Stimulated activated CD8-positive, alpha-beta memory T cell treated with anti-CD3 and anti-CD28 coated beads, Interleukin-15, amount 100 ng/mL, for 1 hour (primary cell): ENCODE measurements at regions not wholly inside any gene's neighbourhood (a gene's known extent, or its start where the extent isn't known, plus 50 kb on each side); places are given as distances from the start of the nearest gene placed in this dataset.

Experiments
- DNase-seq: peaks from one replicate; pipeline ENCODE4 v3.0.0-alpha.2; 2020; ENCODE audit warnings: low read depth

DNA sequence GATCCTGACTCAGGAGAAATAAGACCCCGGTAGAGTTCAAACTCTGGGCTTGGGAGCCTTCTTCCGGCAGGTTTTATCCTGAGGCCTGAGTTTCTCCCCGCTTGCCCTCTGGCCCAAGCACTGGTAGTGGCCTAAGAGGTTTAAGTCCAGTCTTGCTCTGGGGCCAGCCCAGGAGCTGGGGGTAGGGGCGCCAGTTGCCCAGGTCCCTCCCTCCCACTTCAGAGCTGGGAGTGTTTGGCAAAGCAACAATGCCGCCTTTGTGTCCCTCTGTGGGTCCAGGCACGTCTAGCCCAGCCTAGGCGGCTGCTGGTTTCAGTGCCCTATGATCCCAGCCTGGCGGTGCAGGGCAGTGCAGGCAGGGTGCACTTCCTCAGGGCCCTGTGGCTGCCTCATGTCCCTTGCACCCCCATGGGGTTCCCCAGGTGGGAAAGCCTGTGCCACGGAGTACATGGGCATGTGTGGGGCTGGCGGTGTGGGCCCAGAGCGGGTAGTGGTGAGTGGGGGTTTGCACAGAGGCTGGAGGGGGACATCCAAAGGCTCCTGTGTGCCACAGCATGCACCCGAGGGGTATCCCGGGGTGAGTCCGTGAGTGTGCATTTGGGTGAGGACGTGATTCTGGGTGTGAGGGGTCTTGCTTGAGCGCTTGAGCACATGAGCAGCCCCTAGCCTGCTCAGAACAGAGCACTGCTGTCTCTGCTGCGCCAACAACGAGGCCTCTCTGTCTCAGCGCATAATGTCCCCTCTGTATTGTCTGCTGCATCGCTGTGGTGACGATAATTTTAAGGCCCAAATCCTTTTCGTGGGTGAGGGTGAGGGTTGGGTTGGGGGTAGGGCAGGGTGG is 61.7 kb upstream of the PSD2 start:
- DNase-seq, result no peak

DNA sequence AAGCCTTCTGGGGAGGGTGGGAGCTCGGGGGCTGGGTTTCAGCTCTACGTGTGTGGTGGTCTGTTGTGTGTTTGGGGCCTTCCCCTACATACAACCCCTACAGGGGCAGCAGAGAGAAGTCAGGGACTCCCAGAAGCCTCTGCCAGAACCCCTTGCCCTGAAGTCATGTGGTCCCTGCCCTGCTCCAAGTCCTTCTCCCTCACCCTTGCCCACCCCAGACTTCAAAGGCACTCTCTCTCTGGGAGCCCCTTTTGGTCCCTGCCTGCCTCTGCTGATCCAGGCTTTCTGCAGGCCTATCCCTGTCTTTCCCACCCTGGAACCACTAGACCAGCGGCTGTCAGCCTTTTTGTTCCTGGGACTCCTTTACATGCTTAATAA is 61.1 kb upstream of the PSD2 start:
- DNase-seq, result no peak

DNA sequence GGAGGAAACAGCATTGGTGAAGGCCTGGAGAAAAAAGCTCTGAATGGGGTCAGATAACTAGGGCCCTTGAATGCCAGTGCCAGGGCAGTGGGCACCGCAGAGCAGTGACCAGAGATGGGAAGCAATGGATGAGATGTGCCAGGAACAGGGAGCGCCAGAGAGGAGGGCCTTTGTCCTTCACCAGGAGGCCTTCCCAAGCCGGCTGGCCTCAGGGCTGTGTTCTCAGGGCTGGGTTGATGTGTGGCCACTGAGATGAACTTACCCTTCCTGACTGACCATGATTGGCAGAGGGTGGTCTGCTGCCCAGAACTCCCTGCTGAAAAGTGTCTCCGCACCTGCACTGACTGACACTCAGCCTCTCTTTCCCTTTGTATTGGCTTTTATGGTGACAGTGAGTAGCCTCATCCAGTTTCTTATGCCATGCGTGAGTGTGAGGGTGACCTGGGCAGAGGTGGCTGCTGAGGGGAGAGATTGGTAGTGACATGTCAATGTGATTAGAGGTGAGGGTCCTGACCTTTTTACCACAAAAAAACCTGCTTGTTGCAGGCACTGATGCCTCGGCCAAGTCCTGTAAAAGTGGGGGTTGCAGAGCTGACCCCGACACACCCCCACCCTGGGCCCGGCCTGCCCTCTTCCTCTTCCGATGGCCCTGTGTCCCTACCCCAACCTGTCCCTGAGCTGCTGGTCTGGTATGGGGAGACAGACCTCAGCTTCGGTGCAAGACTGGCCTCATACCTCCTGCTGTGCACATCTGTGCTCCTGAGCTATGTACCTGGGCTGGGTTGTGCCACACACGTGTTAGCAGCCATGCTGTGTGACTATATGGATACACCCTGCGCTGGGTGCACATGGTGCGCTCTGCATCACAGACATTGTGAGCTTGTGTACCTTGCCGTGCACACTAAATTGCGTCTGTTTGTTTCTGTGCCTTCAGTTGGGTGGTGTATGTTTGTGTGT is 57.1 kb upstream of the PSD2 start:
- no peak for DNase-seq

DNA sequence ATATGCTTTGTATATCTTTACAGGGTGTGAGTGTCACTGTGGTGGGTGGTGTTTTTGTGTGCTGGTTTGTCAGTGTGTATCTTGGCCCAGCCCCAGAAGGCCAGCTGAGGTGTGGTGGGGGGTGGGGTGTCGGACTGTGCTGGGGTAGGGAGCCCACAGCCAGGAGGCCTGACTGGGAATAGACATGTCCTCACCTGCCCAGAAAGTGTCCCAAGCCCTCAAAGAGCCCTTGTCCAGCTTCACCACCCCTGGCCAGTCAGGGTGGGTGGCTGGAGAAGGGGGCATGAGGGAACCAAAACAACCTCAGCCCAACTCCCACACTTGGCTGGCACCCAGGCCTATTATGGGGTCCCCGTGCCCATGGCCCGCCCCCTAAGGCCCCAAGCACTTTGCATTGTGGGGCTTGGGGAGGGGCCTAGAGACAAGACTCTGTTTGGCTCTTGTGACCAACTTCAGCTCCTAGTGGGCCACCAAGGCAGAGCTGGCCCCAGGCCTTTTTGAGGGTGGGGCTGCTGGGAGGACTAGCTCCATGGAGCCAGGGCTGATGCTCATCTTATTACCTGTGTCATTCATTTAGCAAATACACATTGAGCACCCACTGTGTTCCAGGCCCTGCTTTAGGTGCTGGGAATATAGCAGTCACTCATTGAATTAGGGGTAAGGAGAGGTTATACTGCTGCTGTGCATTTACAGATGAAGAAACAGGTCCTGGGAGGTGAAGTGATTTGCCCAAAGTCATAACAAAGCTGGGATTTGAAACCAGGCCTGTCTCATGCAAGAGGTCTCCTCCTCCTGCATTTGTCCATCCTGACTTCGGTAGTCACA is 56.2 kb upstream of the PSD2 start:
- DNase-seq, result no peak

DNA sequence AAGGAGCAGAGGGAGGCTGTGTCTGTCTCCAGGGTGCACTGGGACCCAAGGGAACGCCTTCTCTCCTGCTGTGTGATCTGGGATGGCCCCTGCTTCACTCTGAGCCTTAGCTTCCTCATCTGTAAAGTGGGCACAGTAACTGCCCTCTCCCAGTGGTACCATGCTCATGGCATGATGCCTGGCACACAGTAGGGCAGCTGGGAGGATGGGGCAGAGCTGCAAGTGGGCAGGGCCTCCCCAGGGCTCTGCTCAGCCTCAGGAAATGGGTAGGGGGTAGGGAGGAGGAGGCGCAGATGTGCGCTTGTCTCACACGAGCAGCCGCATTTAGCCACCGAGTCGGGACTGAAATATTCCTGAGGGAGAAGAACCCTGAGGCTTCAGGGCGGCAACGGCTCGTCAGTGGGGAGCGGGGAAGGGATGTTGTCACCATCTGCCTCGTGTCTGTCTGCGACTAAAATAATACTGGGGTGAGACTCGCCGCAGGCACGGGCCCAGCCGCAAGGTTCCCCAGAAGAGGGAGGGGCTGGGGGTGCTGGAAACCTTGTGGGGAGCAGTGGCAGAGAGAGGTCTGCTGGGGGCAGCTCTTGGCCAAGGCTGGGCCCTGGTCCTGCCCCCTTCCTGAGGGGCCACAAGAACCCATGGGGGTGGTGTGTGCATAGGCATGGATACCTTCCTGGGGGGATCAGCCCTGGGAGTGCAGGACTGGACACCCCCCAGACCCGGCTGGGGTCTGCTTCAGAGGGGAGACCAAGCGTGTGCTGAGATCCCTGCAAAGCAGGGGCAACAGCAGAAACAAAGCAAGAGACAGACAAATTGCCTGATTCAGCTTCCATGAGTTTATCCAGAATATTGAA is 55.2 kb upstream of the PSD2 start:
- DNase-seq, result no peak

DNA sequence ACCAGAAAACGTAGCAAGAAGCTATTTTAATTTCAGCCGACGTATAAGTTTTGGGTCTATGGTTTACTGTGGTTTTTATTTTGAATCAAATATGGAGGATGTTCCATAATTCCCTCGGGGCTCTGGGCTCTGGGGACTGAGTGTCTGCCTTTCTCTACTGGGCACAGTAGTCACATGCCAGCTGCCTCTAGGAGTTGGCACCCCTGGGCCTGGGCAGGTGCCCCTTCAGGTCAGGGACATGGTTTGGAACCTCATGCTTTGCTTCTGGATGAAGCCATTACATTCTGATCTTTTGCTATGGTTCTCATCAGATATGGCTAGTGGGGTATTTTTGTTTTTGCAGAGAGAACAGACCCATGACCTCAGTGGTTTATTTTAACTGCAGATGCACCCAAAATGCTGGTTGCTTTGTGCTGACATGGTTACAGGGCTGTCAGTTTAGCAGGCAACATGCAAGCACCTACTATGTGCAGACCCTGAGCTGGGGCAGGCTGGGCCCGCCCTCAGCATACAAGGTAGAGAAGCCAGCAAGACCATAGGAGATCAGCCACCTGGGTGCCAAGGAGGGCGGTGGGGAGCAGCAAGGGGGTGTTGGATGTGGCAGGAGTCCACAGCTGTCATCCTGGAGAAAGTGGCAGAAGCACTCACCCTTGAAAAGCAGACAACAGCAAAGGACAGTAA is 54.5 kb upstream of the PSD2 start:
- no peak for DNase-seq

DNA sequence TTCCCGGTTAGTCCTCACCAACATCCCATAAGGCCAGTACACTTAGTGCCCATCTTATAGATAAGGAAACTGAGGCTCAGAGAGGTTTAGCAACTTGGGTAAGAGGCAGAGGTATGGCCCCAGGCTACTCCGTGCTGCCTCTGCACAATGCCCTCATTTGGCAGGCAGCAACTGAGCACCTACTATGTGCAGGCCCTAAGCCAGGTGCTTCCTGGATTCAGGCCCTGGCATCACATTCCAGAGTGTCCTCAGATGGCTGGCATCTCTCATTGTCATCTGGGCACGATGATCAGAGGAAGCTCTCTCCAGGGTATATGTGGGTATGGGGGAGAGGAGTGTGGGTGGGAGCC is 53.8 kb upstream of the PSD2 start:
- DNase-seq, result no peak

DNA sequence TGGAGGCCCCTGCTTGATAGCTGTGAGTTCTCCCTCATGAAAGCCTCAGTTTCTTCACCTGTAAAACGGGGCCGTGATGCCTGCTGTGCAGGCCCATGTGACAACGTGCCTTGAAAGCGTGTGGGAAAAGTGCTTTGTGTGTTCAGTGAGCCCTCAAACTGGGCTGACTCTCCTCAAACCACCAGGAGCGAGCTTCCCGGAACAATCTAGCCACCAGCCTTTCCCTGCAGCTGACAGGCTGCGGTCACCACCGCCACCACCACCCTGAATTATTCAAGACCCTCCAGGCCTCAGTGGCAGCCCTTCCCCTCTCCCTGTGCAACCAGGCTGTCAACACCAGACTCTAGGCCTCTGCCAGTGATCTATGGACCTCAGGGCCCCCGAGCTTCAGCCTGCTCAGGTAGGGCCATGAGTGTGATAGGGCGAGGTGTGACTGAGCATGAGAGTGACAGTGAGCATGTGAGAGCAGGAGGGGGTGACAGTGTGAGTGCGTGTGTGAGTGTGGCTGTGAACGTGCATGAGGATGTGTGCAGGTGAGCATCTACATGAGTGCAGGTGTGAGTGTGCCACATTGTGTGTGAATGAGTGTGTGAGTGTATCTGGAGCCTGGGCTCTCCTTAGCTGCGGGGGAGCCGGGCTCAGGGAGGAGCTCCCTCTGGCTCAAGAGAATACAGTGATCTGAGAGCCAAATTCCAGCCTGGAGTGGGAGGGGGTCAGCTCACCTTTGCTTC is 53.3 kb upstream of the PSD2 start:
- DNase-seq, result no peak

DNA sequence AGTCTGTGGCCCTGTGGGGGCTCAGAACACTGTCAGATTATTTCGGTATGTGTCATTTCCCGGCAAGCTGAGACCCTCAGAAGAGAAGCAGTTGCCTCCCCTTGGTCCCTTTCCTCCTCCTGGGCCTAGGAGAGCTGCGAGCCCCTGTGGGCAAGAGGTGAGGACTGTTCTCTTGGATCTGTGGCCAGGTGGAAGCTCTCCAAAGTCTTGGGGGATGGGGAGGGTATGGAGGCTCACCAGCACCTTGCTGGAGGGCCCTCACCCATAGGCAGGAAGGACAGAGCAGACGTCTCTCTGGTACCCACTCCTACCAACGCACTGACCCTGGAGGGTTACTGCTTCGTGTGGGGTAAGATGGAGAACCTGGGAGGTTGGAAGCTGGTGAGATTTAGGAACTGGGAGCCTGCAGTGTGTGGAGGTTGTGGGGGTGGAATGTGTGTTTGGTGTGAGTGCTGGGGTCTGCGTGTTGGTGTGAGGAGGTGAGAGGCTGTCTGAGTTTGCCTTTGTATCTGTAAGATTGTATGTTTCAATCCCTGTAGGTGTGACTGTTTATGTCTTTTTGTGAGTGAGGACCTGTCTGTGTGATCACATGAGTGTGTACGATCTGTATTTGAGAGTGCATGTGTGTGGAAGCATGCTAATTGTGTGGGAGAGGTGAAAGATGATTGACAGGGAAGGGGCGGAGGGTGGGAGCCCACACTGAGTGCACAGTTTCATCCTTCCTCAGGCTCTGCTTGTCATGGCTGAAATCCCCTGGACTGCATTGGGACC is 52.4 kb upstream of the PSD2 start:
- DNase-seq, result no peak

DNA sequence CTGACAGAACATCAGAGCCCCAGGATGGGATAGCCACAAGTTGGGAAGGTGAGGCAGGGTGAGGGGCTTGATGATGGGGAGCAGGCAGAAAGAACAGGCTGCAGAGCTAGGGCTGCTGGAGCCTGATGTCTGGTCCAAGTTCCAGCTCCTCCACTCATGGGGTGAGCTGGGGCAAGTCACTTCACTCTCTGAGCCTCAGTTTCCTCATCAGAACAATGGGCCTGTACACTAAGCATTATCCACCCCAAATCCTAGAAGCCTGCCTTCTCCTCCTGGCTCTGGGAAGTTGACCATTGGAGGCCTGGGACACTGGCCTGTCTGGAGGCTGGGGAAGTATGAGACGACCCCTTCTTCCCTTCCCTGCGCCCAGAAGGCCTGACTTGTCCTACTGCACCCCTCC is 51.8 kb upstream of the PSD2 start:
- DNase-seq, result no peak

DNA sequence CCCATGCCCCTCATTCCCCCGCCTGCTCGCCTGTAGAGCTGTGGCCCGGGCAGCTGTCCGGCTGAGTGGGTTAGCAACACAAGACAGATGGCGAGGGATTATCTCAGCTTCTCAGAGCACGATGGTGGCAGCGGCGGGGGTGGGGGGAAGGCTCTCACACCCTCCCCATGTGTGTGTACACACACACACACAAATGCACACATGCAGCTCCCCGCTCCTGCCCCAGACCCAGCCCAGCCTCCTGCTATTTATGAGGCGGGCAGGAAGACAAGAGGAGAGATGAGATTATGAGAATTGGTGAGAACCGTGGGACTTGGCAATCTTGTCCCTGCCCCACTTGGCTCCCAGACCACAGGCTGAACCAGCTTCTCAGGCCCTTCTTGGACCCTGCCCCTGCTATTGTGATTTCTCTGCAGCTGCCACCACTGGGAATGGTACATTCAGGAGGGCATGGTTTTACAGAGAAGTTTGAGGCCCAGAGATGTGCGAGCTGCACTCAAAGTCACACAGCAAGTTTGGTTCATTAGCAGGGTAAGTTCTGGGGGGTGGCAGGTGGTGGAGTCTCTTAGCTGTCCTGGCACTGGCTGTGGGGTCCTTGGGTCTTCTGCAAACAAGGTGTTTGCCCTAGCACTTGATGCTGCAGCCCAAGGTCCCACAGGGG is 51.0 kb upstream of the PSD2 start:
- DNase-seq, result no peak

DNA sequence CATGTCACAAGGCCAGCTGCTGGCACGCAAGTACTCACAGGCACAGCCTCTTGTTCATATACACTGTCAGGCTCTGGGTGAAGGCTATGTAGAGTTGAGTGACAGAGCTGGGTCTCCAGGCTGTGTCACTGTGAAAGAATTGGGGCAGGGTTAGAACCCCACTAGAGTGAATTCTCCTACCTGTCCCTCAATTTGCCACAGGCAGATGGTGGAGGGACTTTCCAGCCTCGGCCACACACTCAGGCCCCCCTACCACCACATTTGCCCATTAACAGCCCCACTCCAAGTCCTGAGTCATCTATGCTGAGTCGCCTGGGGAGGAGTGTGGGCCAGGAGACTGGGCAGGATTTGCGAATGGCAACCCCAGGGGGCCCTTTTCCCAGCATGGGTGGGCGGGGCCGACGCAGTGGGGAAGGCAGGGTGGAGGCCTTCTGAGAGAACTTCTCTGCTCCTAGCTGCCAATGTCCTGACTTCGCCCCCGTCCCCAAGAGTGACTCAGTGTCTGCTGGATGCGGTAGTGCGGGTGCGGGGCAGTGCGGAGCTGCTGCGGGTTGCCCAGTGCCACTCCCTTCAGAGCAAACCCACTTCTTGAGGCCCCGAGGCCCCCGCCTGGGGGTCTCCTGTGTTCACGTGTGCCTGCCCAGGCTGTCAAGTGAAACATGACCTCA is 50.3 kb upstream of the PSD2 start:
- DNase-seq, result no peak

DNA sequence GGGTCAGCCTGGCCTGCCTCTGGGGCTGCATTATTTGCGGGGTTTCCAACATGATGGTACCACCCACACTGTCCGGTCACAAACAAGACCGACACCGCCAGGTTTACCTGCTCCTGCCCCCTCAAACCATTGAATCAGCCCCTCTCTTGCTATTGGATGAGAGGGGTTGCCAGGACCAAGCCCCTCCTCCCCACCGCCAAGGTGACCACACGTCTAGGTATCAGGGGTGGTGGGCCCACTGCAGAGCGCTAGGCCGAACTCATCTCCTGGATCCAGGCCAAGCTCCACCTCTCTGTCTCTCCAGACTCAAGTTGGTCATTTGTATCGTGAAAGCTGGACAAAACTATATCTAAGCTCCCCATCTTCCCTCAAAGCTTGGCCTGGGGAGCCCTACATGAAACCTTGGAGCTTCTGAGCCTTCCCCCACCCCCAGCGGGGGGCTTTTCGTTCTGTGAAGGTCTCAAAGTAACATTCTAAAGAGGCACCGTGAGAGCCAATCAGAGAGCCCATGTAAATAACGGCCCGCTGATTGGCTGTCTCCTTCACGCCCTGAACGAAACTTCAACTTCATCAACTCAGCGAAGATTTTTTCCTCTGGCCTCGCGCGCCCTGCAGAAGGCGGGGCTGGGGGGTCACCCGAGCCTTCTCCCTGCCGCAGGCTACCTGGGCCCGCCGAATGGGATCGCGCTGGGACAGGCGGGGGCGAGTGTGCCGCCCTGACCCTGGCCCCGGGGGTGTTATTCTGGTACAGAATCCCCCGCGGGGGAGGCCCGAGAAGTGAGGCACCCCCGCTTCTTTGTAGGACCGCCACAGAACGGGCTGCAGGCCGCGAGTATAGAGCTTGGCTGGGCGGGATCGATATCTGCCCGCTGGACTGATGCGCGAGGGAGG is 49.6 kb upstream of the PSD2 start:
- peak; percentile 15 for DNase-seq
